Liver (tissue), 8 donors: ENCODE measurements at regions not wholly inside any gene's neighbourhood (a gene's known extent, or its start where the extent isn't known, plus 50 kb on each side); places are given as distances from the start of the nearest gene placed in this dataset.

ENCODE experiments used
- DNase-seq: peaks from one replicate; pipeline ENCODE4 v3.0.0-alpha.2; 2017; ENCODE audit warnings: low spot score
- H3K27ac ChIP-seq, 2 donors: one replicate each; pipeline ENCODE4 v1.7.0; 2013; ENCODE audit warnings: inconsistent platforms in 2 of 2, low read length in 2 of 2, control low read depth in 1 of 2, low read depth in 1 of 2, mild to moderate bottlenecking in 1 of 2
- H3K27me3 ChIP-seq, 4 donors: one replicate each; pipeline versions ENCODE4 v1.6.1 to v1.7.0; 2013; ENCODE audit warnings: low read length in 3 of 4, inconsistent platforms in 1 of 4, mild to moderate bottlenecking in 1 of 4, moderate library complexity in 1 of 4; ENCODE audit not compliant: control insufficient read depth in 4 of 4, insufficient read depth in 4 of 4
- H3K36me3 ChIP-seq, 4 donors: one replicate each; pipeline versions ENCODE4 v1.6.1 to v1.7.0; 2013; ENCODE audit warnings: low read length in 3 of 4, mild to moderate bottlenecking in 3 of 4, low read depth in 1 of 4, moderate library complexity in 1 of 4; ENCODE audit not compliant: control insufficient read depth in 4 of 4, insufficient read depth in 3 of 4
- H3K4me1 ChIP-seq, 4 donors: one replicate each; pipeline versions ENCODE4 v1.6.1 to v1.7.0; 2013; ENCODE audit warnings: low read length in 3 of 4, mild to moderate bottlenecking in 3 of 4, moderate library complexity in 1 of 4; ENCODE audit not compliant: control insufficient read depth in 4 of 4, insufficient read depth in 4 of 4
- H3K4me3 ChIP-seq, 3 donors: one replicate each; pipeline versions ENCODE4 v1.6.1 to v1.7.0; 2013; ENCODE audit warnings: low read length in 3 of 3, control low read depth in 1 of 3, low read depth in 1 of 3, mild to moderate bottlenecking in 1 of 3
- H3K9ac ChIP-seq, 2 donors: one replicate each; pipeline ENCODE4 v1.7.0; 2013; ENCODE audit warnings: low read length in 2 of 2, mild to moderate bottlenecking in 2 of 2, moderate library complexity in 2 of 2, control low read depth in 1 of 2, low read depth in 1 of 2
- H3K9me3 ChIP-seq, 4 donors: one replicate each; pipeline versions ENCODE4 v1.6.1 to v1.7.0; 2013; ENCODE audit warnings: low read length in 3 of 4; ENCODE audit not compliant: control insufficient read depth in 4 of 4
- ATF3 ChIP-seq: IDR thresholded peaks from 2 replicates; pipeline ENCODE4 v1.6.1; 2016; ENCODE audit warnings: antibody characterized with exemption
- CTCF ChIP-seq: fragments of 150-350 bp; IDR thresholded peaks from 2 replicates; pipeline ENCODE4 v1.5.1; 2017; ENCODE audit warnings: improper control_type of control experiment, low read depth, low read length; ENCODE audit not compliant: missing input control
- EGR1 ChIP-seq, 2 donors: IDR thresholded peaks; 2 replicates each; pipeline ENCODE4 v1.6.1; 2016 to 2018; ENCODE audit warnings: antibody characterized with exemption in 2 of 2, low read depth in 2 of 2
- FOXA1 ChIP-seq: IDR thresholded peaks from 2 replicates; pipeline ENCODE4 v1.6.1; 2016; ENCODE audit warnings: antibody characterized with exemption
- FOXA2 ChIP-seq: IDR thresholded peaks from 2 replicates; pipeline ENCODE4 v1.6.1; 2016; ENCODE audit warnings: antibody characterized with exemption
- GABPA ChIP-seq, 2 donors: IDR thresholded peaks in 1 of 2; conservative IDR thresholded peaks in 1 of 2; 2 replicates each; pipeline ENCODE4 v1.6.1; 2016; ENCODE audit warnings: antibody characterized with exemption in 2 of 2, mild to moderate bottlenecking in 1 of 2, moderate library complexity in 1 of 2
- HNF4A ChIP-seq, 2 donors: conservative IDR thresholded peaks; 2 replicates each; pipeline ENCODE4 v1.6.1; 2016; ENCODE audit warnings: antibody characterized with exemption in 2 of 2, mild to moderate bottlenecking in 2 of 2
- MAX ChIP-seq: IDR thresholded peaks from 2 replicates; pipeline ENCODE4 v1.6.1; 2016; ENCODE audit warnings: antibody characterized with exemption
- NR2F2 ChIP-seq: IDR thresholded peaks from 2 replicates; pipeline ENCODE4 v1.6.1; 2016; ENCODE audit warnings: antibody characterized with exemption
- RAD21 ChIP-seq, 2 donors: IDR thresholded peaks; 2 replicates each; pipeline ENCODE4 v1.6.1; 2016; ENCODE audit warnings: antibody characterized with exemption in 2 of 2, mild to moderate bottlenecking in 2 of 2
- REST ChIP-seq: IDR thresholded peaks from 2 replicates; pipeline ENCODE4 v1.6.1; 2016; ENCODE audit warnings: antibody characterized with exemption, mild to moderate bottlenecking
- RXRA ChIP-seq, 2 donors: IDR thresholded peaks; 2 replicates each; pipeline ENCODE4 v1.6.1; 2017 to 2018; ENCODE audit warnings: antibody characterized with exemption in 2 of 2, mild to moderate bottlenecking in 1 of 2
- SP1 ChIP-seq: IDR thresholded peaks from 2 replicates; pipeline ENCODE4 v1.6.1; 2018; ENCODE audit warnings: antibody characterized with exemption, mild to moderate bottlenecking
- TAF1 ChIP-seq: conservative IDR thresholded peaks from 2 replicates; pipeline ENCODE4 v1.6.1; 2016; ENCODE audit warnings: antibody characterized with exemption, mild to moderate bottlenecking
- YY1 ChIP-seq: IDR thresholded peaks from 2 replicates; pipeline ENCODE4 v1.6.1; 2016; ENCODE audit warnings: antibody characterized with exemption, mild to moderate bottlenecking
- ZBTB33 ChIP-seq: IDR thresholded peaks from 2 replicates; pipeline ENCODE4 v1.6.1; 2016; ENCODE audit warnings: antibody characterized with exemption
- WGBS: extraction: QIAGEN DNeasy Blood & Tissue Kit; methylation state at CpG from one replicate; pipeline ENCODE4 v1.1.7; 2013; 5-methylcytosine and 5-hydroxymethylcytosine counted together
- donor health status: healthy.
- donor health status: healthy.
- donor health status: healthy.
- donor health status: healthy.
- donor health status: healthy.

GRCh38 chr10:42883993-42884983 is 101.7 kb downstream of the BMS1 start:
- Histone ChIP-seq H3K4me1 (no peaks in the 10 kb centered on the region), H3K27me3 (no peaks in the 10 kb centered on the region), H3K27ac (no peak overlapping the region), H3K9ac (no peak overlapping the region), H3K4me3 (no peak overlapping the region), H3K36me3 (peaks cover 0 to under 1% (median 0%) of the 10 kb centered on the region in 4 donors), H3K9me3 (peaks cover 1 to 11% (median 5%) of the 10 kb centered on the region in 4 donors)
- TF ChIP-seq ZBTB33 = no peak
- no peak for TF ChIP-seq EGR1 (IDR thresholded peaks at IDR 0.05; ENCODE audit: low read depth in 2 of 2)
- TF ChIP-seq CTCF = no peak
- no peak for TF ChIP-seq MAX
- no peak for TF ChIP-seq RAD21 (IDR thresholded peaks at IDR 0.05)
- no peak for TF ChIP-seq REST
- TF ChIP-seq GABPA (IDR thresholded peaks at IDR 0.05 in 1 of 2, conservative IDR thresholded peaks at IDR 0.05 in 1 of 2) = no peak
- no peak for TF ChIP-seq YY1
- no peak for TF ChIP-seq SP1
- no peak for TF ChIP-seq FOXA1
- no peak for TF ChIP-seq RXRA (IDR thresholded peaks at IDR 0.05)
- no peak for TF ChIP-seq ATF3
- no peak for TF ChIP-seq FOXA2
- no peak for TF ChIP-seq NR2F2
- no peak for TF ChIP-seq TAF1
- no peak for TF ChIP-seq HNF4A (conservative IDR thresholded peaks at IDR 0.05)
- 81% methylated on average over 11 of the region's 11 CpGs for WGBS
- no peak for DNase-seq
